K562 (cell line): ENCODE measurements at regions not wholly inside any gene's neighbourhood (a gene's known extent, or its start where the extent isn't known, plus 50 kb on each side); places are given as distances from the start of the nearest gene placed in this dataset.

Source experiments
- ATAC-seq: fragments of 200-7000 bp; cut with Tn5 transposase; 3 replicates; pipeline ENCODE4 v1.9.1; 2020; ENCODE audit warnings: moderate library complexity
- BruUV-seq: library from RNA; stranded (reverse); fragments of 400-500 nt; replicated peaks from 2 replicates; lab custom pipeline; 2021; lab: Mats Ljungman, UMichigan
- CTCF ChIA-PET: fragments of 300-600 bp; formaldehyde crosslinking; extraction: SDS; loops from one replicate; lab custom pipeline; 2021; ENCODE audit warnings: low intra/inter-chr PET ratio; lab: Yijun Ruan, JAX
- POLR2A ChIA-PET: fragments of 300-600, 350-650 bp; sonication (Branson Sonifier 250); formaldehyde crosslinking; extraction: SDS; loops from one replicate; lab custom pipeline; 2021; ENCODE audit warnings: antibody characterized with exemption, inconsistent platforms; lab: Yijun Ruan, JAX
- DNase-seq, 4 experiments: peaks; one replicate each; pipeline versions ENCODE4 v3.0.0 to v3.0.0-alpha.2; 2011 to 2018; ENCODE audit warnings: low spot score in 3 of 4, mixed read lengths in 3 of 4; ENCODE audit errors: extremely low read depth in 1 of 4
- FAIRE-seq: peaks from 2 replicates; lab custom pipeline; 2011; peaks lifted over from hg19 to GRCh38; lab: Jason Lieb, UNC
- H2AFZ ChIP-seq: 2 replicates; pipeline ENCODE4 v1.6.0; 2011; ENCODE audit warnings: low read depth, low read length, control low read depth, inconsistent platforms
- H3K27ac ChIP-seq: fragments of 200-600 bp; 3 replicates; pipeline ENCODE4 v1.8.0; 2011; ENCODE audit warnings: low read depth, mild to moderate bottlenecking, control low read depth, inconsistent platforms, low read length, moderate library complexity, mixed read lengths; ENCODE audit errors: extremely low read depth
- H3K27me3 ChIP-seq, 2 experiments: fragments of 300-600 bp in 1 of 2; 2 replicates in 1 of 2; 3 replicates in 1 of 2; pipeline versions ENCODE4 v1.6.0 to v1.8.0; 2011; ENCODE audit warnings: inconsistent platforms in 2 of 2, low read length in 2 of 2, mild to moderate bottlenecking in 1 of 2, mixed read lengths in 1 of 2, moderate library complexity in 1 of 2; ENCODE audit not compliant: control insufficient read depth in 2 of 2, insufficient read depth in 2 of 2
- H3K36me3 ChIP-seq: fragments of 300-600 bp; 3 replicates; pipeline ENCODE4 v1.8.0; 2011; ENCODE audit warnings: mild to moderate bottlenecking, low read length, inconsistent platforms; ENCODE audit not compliant: control insufficient read depth, insufficient read depth
- H3K4me1 ChIP-seq, 2 experiments: fragments of 200-600 bp in 1 of 2; replicated peaks in 1 of 2; 2 replicates in 1 of 2; 3 replicates in 1 of 2; pipeline versions ENCODE4 v1.5.1 to v1.8.0; 2011; ENCODE audit warnings: inconsistent platforms in 2 of 2, low read length in 2 of 2, mild to moderate bottlenecking in 1 of 2, mixed read lengths in 1 of 2, moderate library complexity in 1 of 2; ENCODE audit not compliant: control insufficient read depth in 2 of 2, insufficient read depth in 2 of 2
- H3K4me2 ChIP-seq: 2 replicates; pipeline ENCODE4 v1.6.1; 2011; ENCODE audit warnings: low read length, control low read depth, inconsistent platforms, mixed read lengths; ENCODE audit not compliant: insufficient read depth
- H3K4me3 ChIP-seq: fragments of 200-600 bp; sonication (generic), shearing (Covaris generic); 2 replicates; pipeline ENCODE4 v1.5.1; 2016; ENCODE audit warnings: control low read depth, inconsistent platforms
- H3K79me2 ChIP-seq: fragments of 200-600 bp; 3 replicates; pipeline ENCODE4 v1.8.0; 2011; ENCODE audit warnings: low read length, inconsistent platforms; ENCODE audit not compliant: control insufficient read depth, insufficient read depth
- H3K9ac ChIP-seq, 2 experiments: 2 replicates each; pipeline versions ENCODE4 v1.6.0 to v1.6.1; 2011; ENCODE audit warnings: low read depth in 2 of 2, low read length in 2 of 2, control low read depth in 1 of 2, inconsistent platforms in 1 of 2, mild to moderate bottlenecking in 1 of 2, mixed read lengths in 1 of 2; ENCODE audit not compliant: insufficient read depth in 1 of 2
- H3K9me1 ChIP-seq: one replicate; pipeline ENCODE4 v1.6.0; 2011; ENCODE audit warnings: inconsistent platforms, mild to moderate bottlenecking, low read length, moderate library complexity; ENCODE audit not compliant: control insufficient read depth, insufficient read depth
- H3K9me3 ChIP-seq: replicated peaks from 2 replicates; pipeline ENCODE4 v1.5.1; 2011; ENCODE audit warnings: low read depth, low read length, inconsistent platforms; ENCODE audit not compliant: control insufficient read depth, insufficient read depth
- H4K20me1 ChIP-seq: replicated peaks from 2 replicates; pipeline ENCODE4 v1.6.1; 2011; ENCODE audit warnings: low read length, inconsistent platforms, mixed read lengths; ENCODE audit not compliant: control insufficient read depth, insufficient read depth
- E2F1 ChIP-seq: sonication (generic); formaldehyde crosslinking; IDR thresholded peaks from 2 replicates; pipeline ENCODE4 v1.8.1; 2023; ENCODE audit warnings: mild to moderate bottlenecking, missing genetic modification reagents, moderate library complexity
- ELF2 ChIP-seq: fragments of 250-450 bp; sonication (Bioruptor Pico); IDR thresholded peaks from 2 replicates; pipeline ENCODE4 v1.5.0; 2021; ENCODE audit warnings: mild to moderate bottlenecking
- JUNB ChIP-seq: fragments of 450-650 bp; formaldehyde crosslinking; conservative IDR thresholded peaks from 2 replicates; pipeline ENCODE4 v1.4.0; 2020; ENCODE audit warnings: mild to moderate bottlenecking
- NR2F6 ChIP-seq: fragments of 450-650 bp; formaldehyde crosslinking; IDR thresholded peaks from 2 replicates; pipeline ENCODE4 v1.4.0; 2020; ENCODE audit warnings: mild to moderate bottlenecking
- PCBP1 ChIP-seq: fragments of 200-400 bp; formaldehyde crosslinking; IDR thresholded peaks from 2 replicates; pipeline ENCODE4 v1.6.1; 2018; ENCODE audit warnings: mild to moderate bottlenecking, low read depth, low read length; ENCODE audit not compliant: poor library complexity, severe bottlenecking
- RNF219 ChIP-seq: fragments of 250-450 bp; sonication (Bioruptor Pico); IDR thresholded peaks from 2 replicates; pipeline ENCODE4 v1.5.0; 2022; ENCODE audit warnings: mild to moderate bottlenecking
- TCFL5 ChIP-seq: fragments of 250-450 bp; sonication (Bioruptor Pico); conservative IDR thresholded peaks from 2 replicates; pipeline ENCODE4 v1.6.1; 2021; ENCODE audit warnings: mild to moderate bottlenecking, moderate library complexity, matching md5 sums
- ZBTB49 ChIP-seq: sonication (generic); formaldehyde crosslinking; IDR thresholded peaks from 2 replicates; pipeline ENCODE4 v1.8.0; 2022; ENCODE audit warnings: missing genetic modification reagents, mild to moderate bottlenecking, borderline replicate concordance
- ZC3H4 ChIP-seq: sonication (generic); formaldehyde crosslinking; IDR thresholded peaks from 2 replicates; pipeline ENCODE4 v1.9.0; 2021; ENCODE audit warnings: missing genetic modification reagents, borderline replicate concordance
- ZKSCAN8 ChIP-seq: fragments of 200-800 bp; sonication (Bioruptor generic); IDR thresholded peaks from 2 replicates; pipeline ENCODE4 v1.6.1; 2016; ENCODE audit warnings: missing genetic modification characterization, missing compliant biosample characterization
- ZNF253 ChIP-seq: fragments of 250-450 bp; sonication (Bioruptor Pico); conservative IDR thresholded peaks from 2 replicates; pipeline ENCODE4 v1.6.1; 2021; ENCODE audit warnings: mild to moderate bottlenecking
- ZNF280A ChIP-seq: fragments of 450-650 bp; IDR thresholded peaks from 2 replicates; pipeline ENCODE4 v1.6.1; 2018; ENCODE audit warnings: mild to moderate bottlenecking, low read depth; ENCODE audit not compliant: partially characterized antibody
- ZNF395 ChIP-seq: fragments of 200-800 bp; sonication (Bioruptor generic); IDR thresholded peaks from 2 replicates; pipeline ENCODE4 v1.6.1; 2017; ENCODE audit warnings: missing genetic modification characterization, missing compliant biosample characterization
- ZNF57 ChIP-seq: fragments of 450-650 bp; formaldehyde crosslinking; IDR thresholded peaks from 2 replicates; pipeline ENCODE4 v1.4.0; 2020; ENCODE audit warnings: mild to moderate bottlenecking, moderate library complexity
- ZNF583 ChIP-seq: fragments of 250-450 bp; sonication (Bioruptor Pico); IDR thresholded peaks from 2 replicates; pipeline ENCODE4 v1.4.0; 2020
- WGBS: fragments of 100-300 bp; shearing (Covaris generic); methylation state at CpG from one replicate; pipeline ENCODE4 v1.1.6; 2016; ENCODE audit warnings: low coverage, mixed read lengths; ENCODE audit not compliant: insufficient coverage; ENCODE audit errors: missing lambda C conversion rate; 5-methylcytosine and 5-hydroxymethylcytosine counted together
- in situ Hi-C: fragments of 300-500 bp; cut with MboI; formaldehyde crosslinking; loops from 4 replicates; pipeline ENCODE4 v1.15.0; 2018; ENCODE audit warnings: inconsistent platforms, mixed read lengths
- intact Hi-C: fragments of 100-400 bp; cut with micrococcal nuclease; formaldehyde crosslinking; loops from 2 replicates; pipeline ENCODE4 v1.14.2; 2022

- ChIA-PET POLR2A (interaction anchor here (0.9 kb wide), 1 partner anchor 25 kb away, joined by 4 read pairs; no protein-coding TSS in a partner anchor), CTCF (no interaction called here)
- intact Hi-C loops (no loop called here), in situ Hi-C loops (no loop called here)
- ATAC-seq (no peak), FAIRE-seq (no peak), DNase-seq (no peak)
- Histone ChIP-seq H3K27me3 (no peaks in the 10 kb centered on the region), H3K27ac (no peak overlapping the region), H3K79me2 (no peaks in the 10 kb centered on the region), H3K9ac (no peak overlapping the region), H3K9me3 (peaks cover 2% of the 10 kb centered on the region; the same call in 1 of the 2 replicates), H3K36me3 (no peaks in the 10 kb centered on the region), H3K4me3 (no peak overlapping the region), H4K20me1 (no peaks in the 10 kb centered on the region), H2AFZ (no peak overlapping the region), H3K9me1 (no peaks in the 10 kb centered on the region), H3K4me2 (no peak overlapping the region), H3K4me1 (no peaks in the 10 kb centered on the region)
- BruUV-seq = no TSS peak
- 3% methylated on average over 3 of the region's 3 CpGs for WGBS
- TF ChIP-seq ZC3H4 (no peak), ZBTB49 (CRISPR knock-in tag) (no peak), NR2F6 (CRISPR knock-in tag) (no peak), E2F1 (CRISPR knock-in tag) (no peak), ZNF395 (no peak), RNF219 (CRISPR knock-in tag) (no peak), ELF2 (no peak), ZNF583 (CRISPR knock-in tag) (no peak), ZNF280A (no peak), PCBP1 (no peak), ZNF253 (CRISPR knock-in tag) (no peak), ZNF57 (no peak), ZKSCAN8 (CRISPR knock-in tag) (no peak), TCFL5 (CRISPR knock-in tag) (no peak), JUNB (no peak)
These were observed 241.9 kb upstream of the NREP start for GRCh38 chr5:111998871-111999270.
